HG02571 (cell line): ENCODE measurements at regions not wholly inside any gene's neighbourhood (a gene's known extent, or its start where the extent isn't known, plus 50 kb on each side); places are given as distances from the start of the nearest gene placed in this dataset.

Source experiments
- ATAC-seq: cut with Tn5 transposase; IDR thresholded peaks from one replicate; pipeline ENCODE4 v1.9.1; 2021; ENCODE audit warnings: mild to moderate bottlenecking, moderate library complexity; ENCODE audit not compliant: unreplicated experiment

GRCh38 chr3:106255870-106256248 lies 387.0 kb upstream of the CBLB start:
- peak; percentile 91 for ATAC-seq

- ATAC-seq, result peak; percentile 30
Measured at GRCh38 chr3:106256249-106256957, 387.6 kb upstream of the CBLB start.

- no peak for ATAC-seq
Measured at GRCh38 chr3:106257172-106257571, 388.4 kb upstream of the CBLB start.

DNA sequence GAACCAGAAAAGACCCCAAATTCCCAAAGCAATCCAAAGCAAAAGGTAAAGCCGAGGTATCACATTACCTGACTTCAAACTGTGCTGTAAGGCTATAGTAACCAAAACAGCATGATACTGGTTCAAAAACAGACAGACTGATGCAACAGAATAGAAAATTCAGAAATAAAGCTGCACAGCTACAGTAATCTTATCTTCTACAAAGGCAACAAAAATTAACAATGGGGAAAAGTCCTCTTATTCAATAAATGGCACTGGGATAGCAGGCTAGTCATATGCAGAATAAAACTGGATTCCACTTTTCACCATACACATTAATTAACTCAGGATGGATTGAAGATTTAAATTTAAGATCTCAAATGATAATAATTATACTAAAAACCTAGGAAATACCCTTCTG lies 392.6 kb upstream of the CBLB start:
- no peak for ATAC-seq

DNA sequence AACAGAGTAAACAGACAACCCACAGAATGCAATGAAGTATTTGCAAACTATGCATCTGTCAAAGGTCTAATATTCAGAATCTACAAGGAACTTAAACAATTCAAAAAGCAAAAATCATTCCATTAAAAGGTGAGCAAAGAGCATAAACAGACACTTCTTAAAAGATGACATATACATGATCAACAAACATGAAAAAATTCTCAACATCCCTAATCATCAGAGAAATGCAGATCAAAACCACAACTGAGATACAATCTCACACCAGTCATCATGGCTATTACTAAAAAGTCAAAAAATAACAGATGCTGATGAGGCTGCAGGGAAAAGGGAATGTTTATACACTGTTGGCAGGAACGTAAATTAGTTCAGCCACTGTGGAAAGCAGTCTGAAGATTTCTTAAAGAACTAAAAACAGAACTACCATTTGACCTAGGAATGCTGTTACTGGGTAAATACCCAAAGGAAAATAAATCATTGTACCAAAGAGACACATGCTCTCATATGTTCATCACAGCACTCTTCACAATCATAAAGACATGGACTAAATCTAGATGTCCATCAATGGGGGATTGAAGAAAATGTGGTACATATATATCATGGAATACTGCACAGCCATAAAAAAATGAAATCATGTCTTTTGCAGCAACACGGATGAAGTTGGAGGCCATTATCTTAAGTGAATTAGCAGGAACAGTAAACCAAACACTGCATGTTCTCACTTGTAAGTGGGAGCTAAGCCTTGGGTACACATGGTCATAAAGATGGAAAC lies 393.3 kb upstream of the CBLB start:
- no peak for ATAC-seq

DNA sequence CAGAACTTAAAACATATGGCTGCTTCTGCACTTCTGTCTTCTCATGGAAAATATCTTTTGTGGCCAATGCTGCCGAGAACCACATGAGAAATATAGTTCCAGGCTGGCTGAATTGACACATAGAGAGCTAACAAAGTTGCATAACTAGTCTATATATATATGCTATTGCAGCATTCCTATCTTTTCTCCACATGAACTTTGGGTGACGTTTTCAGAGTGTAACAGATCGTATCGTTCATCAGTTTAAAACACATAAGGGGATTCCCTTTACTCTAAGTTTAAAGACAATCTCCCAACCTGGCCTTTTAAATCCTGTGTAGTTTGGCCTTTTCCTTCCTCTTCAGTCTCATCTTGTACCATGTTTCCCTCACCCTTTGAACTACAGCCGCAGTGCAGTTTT lies 394.2 kb upstream of the CBLB start:
- no peak for ATAC-seq

- no peak for ATAC-seq
Measured at GRCh38 chr3:106263546-106263945, 394.7 kb upstream of the CBLB start.

GRCh38 chr3:106265704-106266103 lies 396.9 kb upstream of the CBLB start:
- no peak for ATAC-seq

- no peak for ATAC-seq
Measured at GRCh38 chr3:106268696-106269095, 399.9 kb upstream of the CBLB start.

GRCh38 chr3:106272302-106272701 lies 403.5 kb upstream of the CBLB start:
- ATAC-seq, result no peak

DNA sequence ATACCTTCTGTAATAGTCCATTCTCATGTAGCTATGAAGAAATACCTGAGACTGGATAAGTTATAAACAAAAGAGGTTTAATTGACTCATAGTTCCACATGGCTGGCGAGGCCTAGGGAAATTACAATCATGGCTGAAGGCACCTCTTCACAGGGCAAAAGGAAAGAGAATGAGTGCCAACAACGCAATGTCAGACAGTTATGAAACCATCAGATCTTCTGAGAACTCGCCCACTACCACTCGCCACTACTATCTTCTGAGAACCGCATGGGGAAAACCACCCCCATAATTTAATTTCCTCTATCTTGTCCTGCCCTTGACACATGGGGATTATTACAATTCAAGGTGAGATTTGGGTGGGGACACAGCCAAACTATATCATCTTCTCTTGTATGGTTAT lies 406.8 kb upstream of the CBLB start:
- ATAC-seq, result no peak

- no peak for ATAC-seq
Measured at GRCh38 chr3:106276151-106276550, 407.3 kb upstream of the CBLB start.

DNA sequence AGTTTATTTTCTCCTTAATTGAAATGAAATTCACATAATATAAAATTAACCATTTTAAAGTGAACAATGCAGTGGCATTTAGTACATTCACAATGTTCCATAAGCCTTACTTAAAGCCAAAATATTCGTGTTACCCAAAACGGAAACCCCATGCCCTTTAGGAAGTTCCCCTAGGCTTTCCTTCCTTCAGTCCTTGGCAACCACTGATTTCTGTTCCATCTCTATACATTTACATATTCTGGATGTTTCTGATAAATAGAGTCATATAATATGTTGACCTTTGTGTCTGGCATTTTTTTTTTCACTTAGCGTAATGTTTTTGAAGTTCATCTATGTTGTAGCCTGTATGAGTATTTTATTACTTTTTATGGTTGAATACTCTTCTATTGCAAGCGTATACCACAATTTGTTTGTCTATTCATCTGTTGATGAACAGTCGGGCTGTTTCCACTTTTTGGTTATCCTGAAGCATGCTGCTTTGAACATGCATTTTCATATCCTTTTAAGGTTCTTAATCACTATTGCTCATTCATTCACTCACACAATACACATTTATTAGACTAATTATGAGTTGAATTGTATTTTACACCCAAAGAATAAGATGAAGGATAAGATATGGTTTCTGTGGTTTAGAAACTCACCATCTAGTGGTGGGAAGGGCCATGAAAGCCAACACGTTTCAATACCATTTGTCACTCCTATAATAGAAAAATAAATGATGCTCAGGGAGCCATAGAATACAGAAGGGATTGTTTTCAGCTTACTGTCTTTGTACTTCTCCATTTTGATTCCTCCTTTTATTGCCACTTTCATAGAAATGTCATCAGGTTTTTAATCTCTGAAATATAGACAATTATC lies 408.2 kb upstream of the CBLB start:
- ATAC-seq, result no peak

- no peak for ATAC-seq
Measured at GRCh38 chr3:106277731-106278130, 408.9 kb upstream of the CBLB start.

GRCh38 chr3:106281221-106281620 lies 412.4 kb upstream of the CBLB start:
- ATAC-seq, result no peak

GRCh38 chr3:106282943-106283342 lies 414.1 kb upstream of the CBLB start:
- ATAC-seq, result no peak

- ATAC-seq, result no peak
Measured at GRCh38 chr3:106288781-106289180, 420.0 kb upstream of the CBLB start.

- no peak for ATAC-seq
Measured at GRCh38 chr3:106290304-106290997, 421.6 kb upstream of the CBLB start.

DNA sequence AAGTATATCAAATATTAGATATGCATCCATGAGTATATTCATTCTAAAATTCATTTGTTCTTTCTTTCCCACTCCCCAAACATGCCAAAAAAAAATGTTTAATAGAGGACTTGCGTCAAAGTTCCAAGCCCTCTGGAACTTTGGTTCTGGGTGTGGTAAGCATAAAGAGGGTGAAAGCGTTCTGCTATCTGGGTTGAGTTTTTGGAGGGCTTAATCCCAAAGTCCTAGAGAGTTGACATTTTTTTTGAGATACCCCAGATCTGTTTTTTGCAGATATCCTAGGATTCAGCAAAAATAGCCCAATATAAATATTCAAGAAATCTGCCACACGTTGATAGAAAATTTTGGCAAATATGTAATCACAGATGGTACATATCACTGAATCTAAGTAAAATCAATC lies 424.3 kb upstream of the CBLB start:
- ATAC-seq, result no peak

DNA sequence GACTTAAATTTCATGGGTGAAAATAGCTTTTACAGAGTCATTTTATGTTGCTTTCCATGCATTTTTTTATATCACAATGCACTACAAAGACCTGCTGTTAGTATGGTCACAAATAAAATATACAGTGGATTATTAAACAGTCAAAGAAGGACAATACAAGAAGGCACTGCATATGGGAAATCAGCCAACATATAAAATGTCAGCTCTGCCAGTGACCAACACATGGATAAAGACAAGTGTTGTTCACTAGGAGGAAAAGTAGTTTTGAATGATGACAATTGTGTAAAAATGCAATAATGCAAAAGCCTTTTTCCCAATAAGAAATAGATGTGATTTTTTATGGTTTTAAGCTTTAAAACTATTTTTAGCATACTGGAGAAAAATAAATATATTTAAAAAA lies 425.3 kb upstream of the CBLB start:
- ATAC-seq, result no peak

DNA sequence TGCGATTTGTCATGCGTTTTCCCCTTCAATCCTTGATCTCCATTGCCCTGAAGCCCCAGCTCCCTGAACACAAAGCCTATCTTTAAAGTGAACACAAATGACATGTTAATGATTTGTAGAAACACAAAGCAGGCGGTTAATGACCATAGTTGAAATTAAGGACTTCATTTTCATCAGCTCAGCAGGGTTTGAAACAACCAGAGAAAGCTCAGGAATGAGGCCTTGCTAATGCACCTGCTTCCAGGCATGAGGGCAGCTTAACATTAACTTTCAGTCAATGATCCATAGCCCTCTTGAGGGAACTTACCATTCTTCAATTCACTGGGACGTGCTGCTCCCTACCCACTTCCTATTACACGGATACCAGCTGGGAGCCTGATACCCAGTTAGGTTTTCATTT lies 427.2 kb upstream of the CBLB start:
- ATAC-seq, result no peak
